Kidney tubule cell (primary cell): ENCODE measurements at regions not wholly inside any gene's neighbourhood (a gene's known extent, or its start where the extent isn't known, plus 50 kb on each side); places are given as distances from the start of the nearest gene placed in this dataset.
"Not testable (repeated sequence)": the region's sequence is repeated elsewhere in the genome, so short reads cannot be mapped to it uniquely, and the experiment has no call there.

Source experiments
- DNase-seq: peaks from one replicate; pipeline ENCODE4 v3.0.0-alpha.2; 2018; ENCODE audit warnings: low spot score

DNA sequence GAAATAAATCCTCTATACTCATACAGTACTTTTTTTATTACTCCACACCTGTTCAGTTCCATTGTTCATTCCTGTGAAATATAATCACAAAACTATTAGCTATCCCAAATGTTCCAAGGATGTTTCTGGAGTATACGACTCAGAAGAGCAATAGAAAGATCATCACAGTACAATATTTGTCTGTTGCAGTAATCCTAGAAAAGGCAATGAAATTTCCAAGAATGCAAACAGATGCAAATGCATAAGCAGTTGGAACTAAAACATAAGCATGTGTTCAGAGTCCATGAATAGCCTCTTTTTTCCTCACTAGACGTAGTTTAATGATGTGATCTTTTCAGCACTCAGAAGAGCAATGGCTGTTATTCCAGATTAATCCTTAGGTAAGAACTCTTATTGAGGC lies 55.2 kb downstream of the RTL3 start:
- no peak for DNase-seq

DNA sequence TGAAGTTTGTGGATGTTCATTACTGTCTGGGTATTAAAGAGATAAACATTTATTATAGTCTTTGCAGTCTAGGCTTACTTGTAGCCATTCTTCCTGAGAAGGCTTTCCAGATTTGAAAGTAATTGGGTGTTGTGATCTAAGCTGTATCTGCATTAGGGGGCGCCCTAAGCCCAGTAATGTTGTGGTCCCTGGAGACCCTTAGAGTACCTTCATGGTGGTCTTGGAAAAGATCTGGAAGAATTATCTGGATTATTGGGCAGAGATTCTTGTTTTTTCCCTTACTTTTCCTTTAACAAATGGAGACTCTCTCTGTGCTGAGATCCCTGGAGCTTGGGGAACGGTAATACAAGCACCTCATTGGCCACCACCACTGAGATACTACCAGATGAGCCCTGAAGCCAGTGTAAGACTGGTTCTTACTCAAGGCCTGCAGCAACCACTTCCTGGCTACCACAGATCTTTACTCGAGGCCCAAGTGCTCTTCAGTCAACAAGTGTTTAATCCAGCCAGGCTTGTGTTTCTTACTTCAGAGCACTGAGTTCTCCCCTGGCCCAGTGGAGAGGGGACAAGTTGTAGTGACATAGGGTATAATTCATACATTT lies 63.1 kb downstream of the RTL3 start:
- no peak for DNase-seq

DNA sequence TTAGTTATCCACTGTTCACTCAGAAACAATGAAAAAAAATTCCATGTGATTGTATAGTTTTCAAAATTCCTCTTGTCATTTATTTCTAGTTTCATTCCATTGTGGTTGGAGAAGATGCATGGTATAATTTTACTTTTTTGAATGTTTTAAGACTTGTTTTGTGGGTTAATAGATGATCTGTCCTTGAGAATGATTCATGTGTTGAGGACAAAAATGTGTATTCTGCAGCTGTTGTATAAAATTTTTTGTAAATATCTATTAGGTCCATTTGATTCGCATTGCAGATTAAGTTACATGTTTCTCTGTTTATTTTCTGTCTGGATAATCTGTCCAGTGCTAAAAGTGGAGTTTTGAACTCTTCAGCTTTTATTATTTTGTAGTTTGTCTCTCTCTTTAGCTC lies 65.4 kb downstream of the RTL3 start:
- DNase-seq, result no peak

DNA sequence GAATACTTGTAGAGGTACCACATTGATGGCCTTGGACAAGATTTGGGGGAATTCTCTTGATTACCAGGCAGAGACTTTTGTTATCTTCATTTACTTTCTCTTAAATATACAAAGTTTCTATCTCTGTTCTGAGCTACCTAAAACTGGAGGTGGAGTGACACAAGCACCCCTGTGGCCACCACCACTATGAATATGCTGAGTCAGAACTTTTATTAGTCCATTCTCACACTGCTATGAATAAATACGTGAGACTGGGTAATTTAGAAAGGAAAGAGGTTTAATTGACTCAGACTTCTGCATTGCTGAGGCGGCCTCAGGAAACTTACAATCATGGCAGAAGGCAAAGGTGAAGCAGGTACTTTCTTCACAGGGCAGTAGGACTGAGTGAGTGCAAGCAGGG lies 67.1 kb downstream of the RTL3 start:
- no peak for DNase-seq

DNA sequence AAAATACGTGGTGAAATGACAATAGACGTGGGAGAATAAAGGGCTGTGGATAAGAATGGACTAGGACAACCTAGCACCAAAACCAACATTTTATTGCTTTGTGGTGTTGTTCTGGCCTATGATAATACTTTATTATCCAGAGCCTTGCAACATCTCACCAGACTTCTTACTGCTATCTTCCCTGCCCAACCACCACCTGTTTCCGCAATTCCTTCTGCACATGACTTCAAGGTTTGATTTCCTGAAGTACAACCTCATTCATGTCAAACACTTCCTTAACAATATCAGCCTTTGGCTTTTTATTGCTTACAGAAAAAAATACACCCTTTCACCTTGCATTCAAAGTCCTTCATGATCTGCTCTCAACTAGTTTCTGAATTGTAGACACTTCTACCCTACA lies 84.8 kb downstream of the RTL3 start:
- DNase-seq, result no peak

DNA sequence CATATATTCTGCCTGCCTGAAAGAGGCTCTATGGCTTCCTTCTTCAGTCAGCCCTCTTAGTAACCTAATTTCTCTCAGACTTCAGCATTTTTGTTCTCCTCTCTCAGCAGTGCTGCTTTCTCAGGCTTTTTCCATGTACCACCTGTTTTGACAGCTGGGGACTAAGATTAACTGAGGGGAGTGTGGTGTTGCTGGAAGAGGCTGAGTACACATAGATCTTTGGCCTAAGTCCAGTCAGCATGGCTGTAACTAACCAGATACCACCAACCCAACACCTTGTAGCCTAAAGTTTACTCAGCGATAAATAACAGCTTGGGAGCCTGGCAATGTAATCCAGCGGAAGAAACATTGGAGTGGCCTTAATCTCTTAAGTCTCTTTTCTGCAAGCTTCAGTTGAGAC lies 85.5 kb downstream of the RTL3 start:
- DNase-seq, result no peak

DNA sequence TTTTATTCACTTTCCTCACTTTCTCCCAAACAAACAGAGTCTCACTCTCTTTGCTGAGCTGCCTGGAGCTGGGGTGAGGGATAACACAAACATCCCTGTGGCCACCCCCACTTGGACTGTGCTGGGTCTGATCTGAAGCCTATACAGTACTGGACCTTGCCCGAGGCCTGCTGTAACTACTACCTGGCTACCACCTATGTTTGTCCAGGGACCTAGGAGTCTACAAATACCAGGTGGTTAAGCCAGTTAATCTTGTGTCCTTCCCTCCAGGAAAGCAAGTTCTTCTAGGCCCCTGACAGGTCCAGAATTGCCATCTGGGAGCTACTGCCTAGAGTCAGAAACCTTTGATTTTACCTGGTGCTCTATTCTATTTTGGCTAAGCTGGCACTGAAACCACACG lies 87.3 kb downstream of the RTL3 start:
- DNase-seq, result no peak

DNA sequence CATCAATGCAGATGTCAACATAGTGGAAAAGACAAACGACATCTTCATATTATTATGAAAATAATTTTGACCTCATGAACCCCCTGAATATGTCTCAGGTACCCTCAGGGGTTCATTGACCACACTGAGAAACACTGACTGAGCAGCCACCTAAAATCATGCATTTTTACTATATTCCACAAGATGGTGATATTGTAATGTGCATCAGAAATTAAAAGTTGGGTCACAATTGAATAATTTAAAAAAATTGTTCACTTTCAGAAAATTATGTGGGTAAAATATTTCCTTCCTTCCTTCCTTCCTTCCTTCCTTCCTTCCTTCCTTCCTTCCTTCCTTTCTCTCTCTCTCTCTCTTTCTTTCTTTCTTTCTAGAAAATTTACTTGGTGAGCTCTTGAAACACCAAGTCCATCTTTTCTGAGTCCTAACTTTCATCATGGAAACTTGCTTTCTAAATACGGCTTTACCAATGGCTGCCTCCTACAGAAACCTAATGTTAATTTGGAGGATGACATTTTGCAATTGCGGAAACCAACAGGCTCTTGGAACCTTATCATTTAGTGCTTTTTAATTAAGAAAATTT lies 103.6 kb downstream of the RTL3 start:
- peak; percentile 6 for DNase-seq

DNA sequence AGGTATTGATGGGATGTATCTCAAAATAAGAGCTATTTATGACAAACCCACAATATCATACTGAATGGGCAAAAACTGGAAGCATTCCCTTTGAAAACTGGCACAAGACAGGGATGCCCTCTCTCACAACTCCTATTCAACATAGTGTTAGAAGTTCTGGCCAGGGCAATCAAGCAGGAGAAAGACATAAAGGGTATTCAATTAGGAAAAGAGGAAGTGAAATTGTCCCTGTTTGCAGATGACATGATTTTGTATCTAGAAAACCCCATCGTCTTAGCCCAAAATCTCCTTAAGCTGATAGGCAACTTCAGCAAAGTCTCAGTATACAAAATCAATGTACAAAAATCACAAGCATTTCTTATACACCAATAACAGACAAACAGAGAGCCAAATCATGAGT lies 106.5 kb downstream of the RTL3 start:
- DNase-seq, result not testable (repeated sequence)

DNA sequence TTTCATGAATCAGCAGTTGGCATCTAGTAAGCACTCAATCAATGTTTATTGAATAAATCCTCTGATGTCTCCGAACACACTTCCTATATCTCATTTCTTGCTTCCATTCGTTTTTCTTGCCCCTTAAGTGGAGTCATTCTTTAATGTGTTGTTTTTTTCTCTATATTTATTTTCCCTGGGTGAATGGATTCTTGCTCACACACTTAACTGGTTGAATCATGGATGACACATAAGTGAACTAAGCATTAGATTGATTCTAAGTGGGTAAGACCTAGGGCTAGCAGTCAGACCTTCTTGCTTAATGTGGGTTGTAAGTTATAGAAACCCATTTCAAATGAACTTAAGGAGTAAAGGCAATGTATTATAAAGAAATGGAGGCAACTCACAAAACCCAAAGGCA lies 111.1 kb downstream of the RTL3 start:
- peak; percentile 72 for DNase-seq

DNA sequence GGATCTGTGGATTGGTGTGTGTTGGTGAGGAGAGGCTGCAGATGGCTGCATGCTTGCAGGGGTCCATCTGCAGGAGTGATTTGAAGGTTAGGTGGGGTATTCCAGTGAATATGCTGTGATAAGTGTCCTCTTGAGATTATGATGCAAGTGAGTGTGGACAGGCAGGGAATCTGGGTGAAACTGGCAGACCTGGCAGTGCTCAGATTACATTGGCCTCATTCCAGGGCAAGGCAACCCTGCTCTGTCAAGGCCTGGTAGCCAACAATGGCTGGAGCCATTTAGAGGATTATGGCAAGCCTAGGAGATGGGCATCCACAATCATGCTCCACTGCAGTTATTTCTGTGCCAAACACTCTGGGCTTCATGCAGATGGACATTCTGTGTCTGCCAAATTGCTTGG lies 113.9 kb downstream of the RTL3 start:
- DNase-seq, result no peak

DNA sequence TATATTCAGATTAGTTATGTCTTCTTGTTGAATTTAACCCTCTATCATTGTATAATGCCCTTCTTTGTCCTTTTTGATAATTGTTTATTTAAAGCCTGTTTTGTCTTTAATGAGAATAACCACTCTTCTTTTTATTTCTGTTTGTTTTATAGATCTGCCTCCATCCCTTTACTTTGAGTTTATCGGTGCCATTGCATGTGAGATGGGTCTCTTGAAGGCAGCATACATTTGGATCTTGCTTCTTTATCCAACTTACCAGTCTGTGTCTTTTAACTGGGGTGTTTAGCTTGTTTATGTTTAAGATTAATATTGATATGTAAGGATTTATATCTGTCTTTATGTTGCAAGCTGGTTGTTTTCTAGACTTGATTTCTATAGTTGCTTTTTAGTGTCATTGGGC lies 115.8 kb downstream of the RTL3 start:
- DNase-seq, result no peak

DNA sequence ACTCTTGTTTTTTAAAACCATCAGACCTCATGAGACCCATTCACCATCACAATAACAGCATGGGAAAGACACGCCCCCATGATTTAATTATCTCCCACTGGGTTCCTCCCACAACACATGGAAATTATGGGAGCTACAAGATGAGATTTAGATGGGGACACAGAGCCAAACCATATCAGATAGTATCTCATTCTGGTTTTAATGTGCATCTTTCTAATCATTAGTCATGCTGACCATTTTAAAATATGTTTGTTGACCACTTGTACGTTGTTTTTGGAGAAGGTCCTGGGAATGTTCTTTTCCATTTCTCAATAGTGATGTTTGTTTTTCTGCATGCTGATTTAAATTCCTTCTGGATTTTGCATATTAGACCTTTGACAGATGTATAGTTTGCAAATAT lies 119.0 kb downstream of the RTL3 start:
- DNase-seq, result no peak

DNA sequence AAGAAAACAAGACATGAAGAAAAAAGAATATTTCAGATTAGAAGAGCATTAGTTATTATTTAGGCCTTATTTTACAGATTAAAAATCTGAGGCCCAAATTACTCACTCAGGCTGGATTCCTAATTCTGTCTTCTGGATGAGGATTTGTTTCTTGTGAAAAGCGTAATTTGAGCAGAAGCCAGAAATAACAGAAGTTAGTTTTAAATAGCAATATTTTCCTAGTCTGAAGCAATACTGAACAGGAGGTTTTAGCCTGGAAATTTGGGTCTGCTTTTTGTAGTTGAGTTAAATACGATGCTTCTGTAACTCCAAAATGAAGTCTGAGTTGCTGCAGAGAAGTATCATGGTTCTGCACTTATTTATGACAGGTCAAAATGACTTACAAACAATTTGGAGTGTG lies 124.9 kb downstream of the RTL3 start:
- DNase-seq, result no peak

DNA sequence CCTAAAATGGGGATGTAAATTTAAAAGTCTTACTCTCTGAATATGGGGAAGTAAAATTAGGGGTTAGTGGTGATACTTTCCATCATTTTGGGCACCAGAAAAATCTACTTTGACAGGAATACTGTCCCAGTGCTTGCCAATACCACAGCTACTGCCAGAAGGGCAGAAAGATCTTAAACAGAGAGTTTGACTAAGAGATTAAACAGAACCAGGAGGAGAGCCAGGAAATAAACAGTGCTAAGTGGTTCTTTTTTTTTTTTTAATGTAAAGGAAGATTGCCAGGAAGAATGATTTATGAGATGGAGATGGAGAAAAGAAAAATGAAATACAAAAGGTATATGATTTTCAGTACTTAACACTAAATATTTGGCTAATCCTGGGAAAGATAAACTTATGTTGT lies 126.8 kb downstream of the RTL3 start:
- DNase-seq, result no peak

DNA sequence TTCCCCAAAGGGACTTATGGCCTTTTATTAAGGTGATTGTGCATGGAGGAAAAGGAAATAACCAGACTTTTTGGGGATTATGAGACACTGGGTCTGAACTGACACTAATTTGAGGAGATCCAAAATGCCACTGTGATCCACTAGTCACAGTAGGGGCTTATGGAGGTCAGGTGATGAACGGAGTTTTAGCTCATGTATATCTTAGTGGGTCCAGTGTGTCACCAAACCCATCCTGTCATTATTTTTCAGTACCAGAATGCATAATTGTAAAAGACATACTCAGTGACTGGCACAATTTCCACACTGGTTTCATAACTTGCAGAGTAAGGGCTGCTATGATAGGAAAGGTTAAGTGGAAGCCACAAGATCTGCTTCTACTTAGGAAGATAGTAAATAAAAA lies 131.3 kb downstream of the RTL3 start:
- no peak for DNase-seq

DNA sequence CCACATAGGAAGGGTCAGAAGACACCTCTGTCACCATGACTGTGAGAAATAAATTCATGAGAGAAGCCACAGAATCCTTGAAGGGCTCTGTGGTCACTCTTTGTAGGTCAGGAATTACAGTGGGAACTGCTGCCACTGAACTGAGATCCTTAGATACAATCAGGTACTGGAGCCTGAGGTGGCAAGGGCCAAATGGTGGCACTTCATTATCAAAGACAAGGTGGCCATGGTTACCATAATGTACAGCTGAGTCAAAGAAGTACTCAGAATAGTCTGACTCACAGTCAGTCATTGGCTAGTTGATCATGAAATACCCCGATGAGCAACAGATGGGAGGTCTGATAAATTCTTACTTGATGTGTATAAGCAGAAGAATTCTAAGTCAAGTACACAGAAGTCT lies 131.9 kb downstream of the RTL3 start:
- peak; percentile 74 for DNase-seq

DNA sequence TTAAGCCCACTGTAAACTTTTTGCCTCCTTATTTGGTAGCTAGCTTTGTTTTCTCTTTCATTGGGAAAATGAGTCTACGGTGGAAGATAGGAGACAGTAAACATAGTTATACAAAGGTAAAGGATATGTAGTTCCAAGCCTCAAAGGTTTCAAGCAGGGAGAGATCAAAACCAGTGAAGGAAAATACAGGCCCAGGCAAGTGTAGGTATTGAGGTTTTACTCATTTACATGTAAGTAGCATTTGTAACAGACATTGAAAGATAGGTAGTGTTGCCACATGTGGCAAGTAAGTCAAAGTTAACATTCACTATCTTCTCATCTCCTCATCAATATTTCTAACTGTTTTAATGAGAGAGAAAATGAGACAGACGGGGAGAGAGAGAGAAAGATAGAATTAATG lies 136.5 kb downstream of the RTL3 start:
- DNase-seq, result no peak

DNA sequence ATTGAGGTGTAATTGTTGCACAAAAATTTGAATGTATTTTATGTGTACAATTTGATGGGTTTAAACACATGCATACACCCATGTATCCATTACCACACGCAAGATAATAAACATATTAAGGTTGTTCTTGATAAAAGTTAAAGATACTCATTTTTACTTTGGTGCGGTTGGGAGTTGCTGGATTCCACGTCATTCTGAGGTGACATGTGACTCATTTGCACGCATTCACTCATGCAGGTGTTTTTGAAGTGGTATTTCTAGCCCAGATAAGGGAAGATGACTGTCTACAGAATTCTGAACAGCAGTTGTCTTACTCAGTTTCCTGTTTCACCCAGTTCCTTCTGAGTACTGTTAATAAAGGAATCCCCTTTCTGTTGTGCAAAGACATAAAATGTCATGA lies 142.0 kb downstream of the RTL3 start:
- peak; percentile 68 for DNase-seq

DNA sequence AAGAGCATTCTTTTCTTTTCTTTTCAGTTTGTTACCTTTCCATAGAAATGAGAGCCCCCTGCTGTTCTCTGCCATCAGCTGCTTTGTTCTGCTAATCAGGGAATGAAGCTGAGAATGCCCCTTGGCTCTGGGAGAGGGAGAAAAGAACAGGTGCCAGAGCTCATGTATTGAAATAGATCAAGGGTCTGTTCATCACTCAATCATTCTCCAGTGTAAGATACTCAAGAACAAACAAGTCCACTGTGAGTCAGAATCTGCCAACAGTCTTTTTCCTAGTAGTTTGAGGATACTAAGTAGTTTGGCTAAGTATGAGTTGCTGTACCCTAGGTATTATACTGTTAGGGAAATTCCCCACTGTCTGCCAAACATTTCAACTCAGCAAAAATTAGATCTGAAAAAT lies 144.3 kb downstream of the RTL3 start:
- DNase-seq, result peak; percentile 72

DNA sequence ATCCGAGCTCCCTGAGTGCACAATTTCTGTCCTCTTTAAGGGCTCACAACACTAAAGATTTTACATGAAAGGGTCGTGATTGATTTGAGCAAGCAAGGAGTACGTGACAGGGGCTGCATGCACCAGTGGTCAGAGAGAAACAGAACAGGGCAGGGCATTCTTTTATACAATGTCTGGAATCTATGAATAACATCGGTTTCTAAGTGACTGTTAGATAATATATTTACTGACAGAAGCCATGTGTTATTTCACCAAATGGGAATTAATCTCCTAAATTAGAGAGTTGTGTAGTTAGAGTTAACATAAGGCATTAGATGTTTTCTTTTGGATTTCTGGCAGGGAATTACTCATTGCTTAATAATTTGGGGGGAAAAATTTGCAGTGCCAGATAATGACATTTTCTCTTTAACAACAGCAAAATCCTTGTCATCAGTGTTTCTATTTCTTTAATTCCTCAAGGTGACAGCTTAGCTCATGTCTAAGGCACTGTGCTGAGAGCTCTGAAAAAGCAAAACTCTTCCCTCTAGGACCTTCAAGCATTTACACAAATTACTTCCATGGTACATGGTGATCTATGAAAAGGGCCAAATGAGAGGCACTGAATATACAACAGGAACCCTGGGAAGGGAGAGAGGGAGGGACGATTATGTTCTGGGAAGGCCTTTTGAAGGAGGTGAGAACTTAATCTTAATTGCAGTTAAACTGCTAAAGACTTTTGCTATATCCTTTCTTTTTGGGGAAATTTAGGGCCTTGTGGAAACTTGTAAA lies 145.0 kb downstream of the RTL3 start:
- DNase-seq, result peak; percentile 31

DNA sequence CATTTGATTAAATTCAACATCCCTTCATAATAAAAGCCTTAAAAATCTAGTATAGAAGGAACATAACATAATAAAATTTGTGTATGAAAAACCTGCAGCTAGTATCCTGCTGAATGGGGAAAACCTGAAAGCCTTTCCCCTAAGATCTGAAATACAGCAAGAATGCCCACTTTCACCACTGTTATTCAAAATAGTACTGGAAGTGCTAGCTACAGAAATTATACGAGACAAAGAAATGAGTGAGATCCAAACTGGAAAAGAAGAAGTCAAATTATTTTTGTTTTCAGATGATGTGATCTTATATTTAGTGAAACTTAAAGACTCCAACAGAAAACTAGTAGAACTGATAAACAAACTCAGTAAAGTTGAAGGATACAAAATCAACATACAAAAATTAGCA lies 152.9 kb downstream of the RTL3 start:
- DNase-seq, result no peak

DNA sequence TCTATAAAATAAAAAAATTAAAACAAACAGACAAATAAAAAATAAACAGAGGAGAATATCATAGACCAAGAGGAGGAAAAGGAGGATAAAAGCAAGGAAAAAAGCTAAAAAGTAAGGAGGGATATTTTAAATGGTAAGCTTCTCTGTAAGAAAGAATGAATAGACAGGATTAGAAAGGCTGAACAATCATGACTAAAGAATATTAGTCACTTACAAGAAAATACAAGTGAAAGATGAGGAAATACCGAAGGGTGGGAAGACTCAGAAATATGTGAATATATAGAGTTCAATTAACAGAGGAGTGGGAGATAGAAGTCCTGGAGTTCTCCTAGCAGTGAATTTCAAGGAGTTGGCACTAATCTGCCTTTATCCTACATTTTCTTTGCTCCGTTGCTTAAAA lies 162.6 kb downstream of the RTL3 start:
- no peak for DNase-seq

DNA sequence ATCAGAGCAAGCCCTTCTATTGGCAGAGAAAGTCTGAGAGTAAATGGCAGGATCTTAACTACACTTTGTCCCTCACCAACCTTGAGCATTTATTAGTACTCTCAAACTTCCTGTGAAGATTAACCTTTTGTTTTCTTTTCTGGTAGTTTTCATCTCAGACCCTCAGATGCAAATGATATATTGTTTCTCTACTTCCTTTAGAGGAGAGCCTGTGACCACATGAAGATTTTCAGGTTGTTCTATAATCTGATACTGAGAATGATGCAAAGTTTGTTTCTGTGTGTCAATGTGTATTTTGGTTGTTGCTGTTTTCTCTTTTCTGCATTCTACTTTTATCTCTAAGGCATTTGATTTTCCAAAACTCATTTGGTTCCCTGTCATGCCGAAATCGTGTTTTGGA lies 165.8 kb upstream of the CYSLTR1 start:
- DNase-seq, result no peak
